ENCODE measurements at regions not wholly inside any gene's neighbourhood (a gene's known extent, or its start where the extent isn't known, plus 50 kb on each side); places are given as distances from the start of the nearest gene placed in this dataset.

GRCh38 chr20:6705926-6706548, 61.4 kb upstream of the BMP2 start:
- TF ChIP-seq CTCF (IDR thresholded peaks at IDR 0.05; ENCODE audit: extremely low read depth, insufficient read depth, missing control alignments), result no peak
- no peak for DNase-seq (ENCODE audit: low spot score)
- in situ Hi-C loops (cut with MboI; ENCODE audit: low pct_unique_long_range_greater_than_20kb, low sequenced_read_pairs, unreplicated experiment), result no loop called here

GRCh38 chr20:6705106-6705766, 62.2 kb upstream of the BMP2 start:
- TF ChIP-seq CTCF (IDR thresholded peaks at IDR 0.05; ENCODE audit: extremely low read depth, insufficient read depth, missing control alignments), result no peak

GRCh38 chr20:6704132-6704861, 63.2 kb upstream of the BMP2 start:
- TF ChIP-seq CTCF (IDR thresholded peaks at IDR 0.05; ENCODE audit: extremely low read depth, insufficient read depth, missing control alignments), result no peak
- DNase-seq (ENCODE audit: low spot score), result no peak
- in situ Hi-C loops (cut with MboI; ENCODE audit: low pct_unique_long_range_greater_than_20kb, low sequenced_read_pairs, unreplicated experiment), result no loop called here

More at GRCh38 chr20:6705106-6705766, 62.2 kb upstream of the BMP2 start:
- no peak for DNase-seq (ENCODE audit: low spot score)
- in situ Hi-C loops (cut with MboI; ENCODE audit: low pct_unique_long_range_greater_than_20kb, low sequenced_read_pairs, unreplicated experiment), result no loop called here

- TF ChIP-seq CTCF (IDR thresholded peaks at IDR 0.05; ENCODE audit: extremely low read depth, insufficient read depth, missing control alignments), result no peak
- in situ Hi-C loops (cut with MboI; ENCODE audit: low pct_unique_long_range_greater_than_20kb, low sequenced_read_pairs, unreplicated experiment), result no loop called here
- no peak for DNase-seq (ENCODE audit: low spot score)
Observed at GRCh38 chr20:6703656-6704055, 63.8 kb upstream of the BMP2 start.

GRCh38 chr20:6703047-6703446, 64.4 kb upstream of the BMP2 start:
- TF ChIP-seq CTCF (IDR thresholded peaks at IDR 0.05; ENCODE audit: extremely low read depth, insufficient read depth, missing control alignments), result no peak
- DNase-seq (ENCODE audit: low spot score), result no peak

GRCh38 chr20:6702144-6702543, 65.3 kb upstream of the BMP2 start:
- DNase-seq (ENCODE audit: low spot score), result no peak
- TF ChIP-seq CTCF (IDR thresholded peaks at IDR 0.05; ENCODE audit: extremely low read depth, insufficient read depth, missing control alignments), result no peak
- in situ Hi-C loops (cut with MboI; ENCODE audit: low pct_unique_long_range_greater_than_20kb, low sequenced_read_pairs, unreplicated experiment), result no loop called here

More at GRCh38 chr20:6703047-6703446, 64.4 kb upstream of the BMP2 start:
- in situ Hi-C loops (cut with MboI; ENCODE audit: low pct_unique_long_range_greater_than_20kb, low sequenced_read_pairs, unreplicated experiment), result no loop called here

Measured in GM13977 (cell line).